ENCODE measurements at regions not wholly inside any gene's neighbourhood (a gene's known extent, or its start where the extent isn't known, plus 50 kb on each side); places are given as distances from the start of the nearest gene placed in this dataset.

GRCh38 chr20:11776687-11777086, 141.0 kb upstream of the BTBD3 start:
- Histone ChIP-seq H3K9ac (ENCODE audit: insufficient read depth, low read depth, low read length) (no peak overlapping the region), H3K27ac (ENCODE audit: extremely low read length, insufficient read depth, low read length) (no peak overlapping the region), H3K9me3 (ENCODE audit: low read length) (no peaks in the 10 kb centered on the region), H4K20me1 (ENCODE audit: insufficient read depth, low read length) (no peaks in the 10 kb centered on the region), H3K4me2 (ENCODE audit: low read depth, low read length) (no peak overlapping the region), H3K36me3 (replicated peaks in 1 of 2; ENCODE audit: control insufficient read depth in 1 of 2, insufficient read depth in 2 of 2, low read length in 2 of 2) (no peaks in the 10 kb centered on the region), H3K79me2 (ENCODE audit: insufficient read depth, low read length) (no peaks in the 10 kb centered on the region), H3K27me3 (ENCODE audit: control insufficient read depth in 1 of 2, insufficient read depth in 2 of 2, low read length in 2 of 2) (no peaks in the 10 kb centered on the region), H2AFZ (ENCODE audit: low read length) (no peak overlapping the region), H3K4me1 (ENCODE audit: insufficient read depth, low read length) (no peaks in the 10 kb centered on the region), H3K4me3 (replicated peaks in 1 of 3; ENCODE audit: insufficient read depth in 1 of 3, low read depth in 2 of 3, low read length in 3 of 3) (no peak overlapping the region)
- in situ Hi-C loops (cut with HindIII; ENCODE audit: extremely low pct_ligation_motif_present, low pct_unique_long_range_greater_than_20kb) (no loop called here), intact Hi-C loops (cut with micrococcal nuclease; ENCODE audit: unreplicated experiment) (no loop called here)
- ATAC-seq (no peak), FAIRE-seq (no peak), DNase-seq (ENCODE audit: low spot score) (no peak)
- TF ChIP-seq TBL1XR1 (IDR thresholded peaks at IDR 0.05; ENCODE audit: borderline replicate concordance, low read length, partially characterized antibody), result no peak
- no peak for TF ChIP-seq ZNF652 (CRISPR knock-in tag; IDR thresholded peaks at IDR 0.05; ENCODE audit: borderline replicate concordance, low read depth)
- TF ChIP-seq ETV6 (CRISPR knock-in tag; conservative IDR thresholded peaks at IDR 0.05), result no peak
- no peak for TF ChIP-seq ZBTB42 (CRISPR knock-in tag; IDR thresholded peaks at IDR 0.05)
- TF ChIP-seq KLF9 (CRISPR knock-in tag; IDR thresholded peaks at IDR 0.05; ENCODE audit: low read depth), result no peak
- TF ChIP-seq MEIS1 (CRISPR knock-in tag; IDR thresholded peaks at IDR 0.05; ENCODE audit: borderline replicate concordance), result no peak
- TF ChIP-seq MIER2 (CRISPR knock-in tag; IDR thresholded peaks at IDR 0.05), result no peak
- no peak for TF ChIP-seq PCBP1 (IDR thresholded peaks at IDR 0.05; ENCODE audit: borderline replicate concordance, low read depth, low read length)
- no peak for TF ChIP-seq ZNF230 (CRISPR knock-in tag; IDR thresholded peaks at IDR 0.05)
- no peak for TF ChIP-seq ASH2L (IDR thresholded peaks at IDR 0.05; ENCODE audit: insufficient read length, low read depth, low read length)
- no peak for TF ChIP-seq FOXM1 (CRISPR knock-in tag; IDR thresholded peaks at IDR 0.05)
- no peak for TF ChIP-seq ZNF17 (CRISPR knock-in tag; IDR thresholded peaks at IDR 0.05)
- TF ChIP-seq ARNT2 (CRISPR knock-in tag; IDR thresholded peaks at IDR 0.05; ENCODE audit: low read depth), result no peak
- ChIA-PET POLR2A (no interaction called here), CTCF (ENCODE audit: low intra/inter-chr PET ratio, low total read pairs) (no interaction called here)
- 28% methylated on average over 2 of the region's 2 CpGs for WGBS (ENCODE audit: low lambda C conversion rate)
- no TSS peak for BruUV-seq (replicated peaks)
